ENCODE measurements at regions not wholly inside any gene's neighbourhood (a gene's known extent, or its start where the extent isn't known, plus 50 kb on each side); places are given as distances from the start of the nearest gene placed in this dataset.
A peak's percentile ranks its signal among the peaks of the same experiment; 100 is the strongest.
"Not testable (repeated sequence)": the region's sequence is repeated elsewhere in the genome, so short reads cannot be mapped to it uniquely, and the experiment has no call there.

DNA sequence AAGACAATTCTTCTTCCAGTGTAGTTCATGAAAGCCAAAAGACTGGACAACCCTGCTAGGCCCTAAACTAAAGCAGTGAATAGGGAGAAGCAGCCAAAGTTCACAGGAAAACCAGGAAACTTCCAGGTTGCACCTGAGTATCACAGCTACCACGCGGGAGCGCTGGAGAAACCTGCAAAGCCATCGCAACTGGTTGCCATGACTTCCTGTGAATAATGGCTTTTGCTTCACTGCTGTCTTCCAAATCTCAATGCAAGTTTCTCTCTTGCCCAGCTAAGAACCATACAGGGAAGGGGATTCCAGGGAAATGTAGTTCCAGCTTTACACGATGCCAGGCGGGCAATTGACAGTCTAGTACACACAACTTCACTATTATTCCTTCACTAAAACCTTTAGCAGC lies 114.1 kb downstream of the GXYLT1 start:
- intact Hi-C loops (cut with micrococcal nuclease): no loop called here
- DNase-seq (no peak), ATAC-seq (no peak)

DNA sequence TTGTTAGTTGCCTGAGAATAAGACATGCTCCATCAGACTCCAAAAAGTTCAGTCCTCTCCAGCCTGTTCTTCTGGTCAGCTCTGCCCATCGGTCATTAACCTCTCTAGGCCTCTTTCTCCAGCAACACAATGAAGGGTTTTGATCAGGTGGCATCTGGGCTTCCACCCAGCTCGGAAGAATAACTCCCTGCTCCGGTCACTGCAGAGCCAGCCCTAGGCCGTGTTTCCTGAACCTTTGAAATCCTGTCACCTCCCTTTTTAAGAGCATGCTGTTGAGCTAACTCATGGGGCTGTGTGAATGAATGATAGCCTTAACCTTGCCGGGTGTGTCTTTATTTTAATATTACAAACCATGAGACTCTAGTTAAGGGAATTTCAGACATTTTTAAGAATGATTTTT lies 117.1 kb downstream of the GXYLT1 start:
- DNase-seq: no peak
- ATAC-seq: no peak
- intact Hi-C loops (cut with micrococcal nuclease): no loop called here

GRCh38 chr12:42024495-42024830 lies 120.2 kb downstream of the GXYLT1 start:
- no peak for DNase-seq
- intact Hi-C loops (cut with micrococcal nuclease): loop anchor here (5.0 kb wide), 1 partner anchor 1077 kb away; no protein-coding TSS in a partner anchor
- ATAC-seq: no peak

DNA sequence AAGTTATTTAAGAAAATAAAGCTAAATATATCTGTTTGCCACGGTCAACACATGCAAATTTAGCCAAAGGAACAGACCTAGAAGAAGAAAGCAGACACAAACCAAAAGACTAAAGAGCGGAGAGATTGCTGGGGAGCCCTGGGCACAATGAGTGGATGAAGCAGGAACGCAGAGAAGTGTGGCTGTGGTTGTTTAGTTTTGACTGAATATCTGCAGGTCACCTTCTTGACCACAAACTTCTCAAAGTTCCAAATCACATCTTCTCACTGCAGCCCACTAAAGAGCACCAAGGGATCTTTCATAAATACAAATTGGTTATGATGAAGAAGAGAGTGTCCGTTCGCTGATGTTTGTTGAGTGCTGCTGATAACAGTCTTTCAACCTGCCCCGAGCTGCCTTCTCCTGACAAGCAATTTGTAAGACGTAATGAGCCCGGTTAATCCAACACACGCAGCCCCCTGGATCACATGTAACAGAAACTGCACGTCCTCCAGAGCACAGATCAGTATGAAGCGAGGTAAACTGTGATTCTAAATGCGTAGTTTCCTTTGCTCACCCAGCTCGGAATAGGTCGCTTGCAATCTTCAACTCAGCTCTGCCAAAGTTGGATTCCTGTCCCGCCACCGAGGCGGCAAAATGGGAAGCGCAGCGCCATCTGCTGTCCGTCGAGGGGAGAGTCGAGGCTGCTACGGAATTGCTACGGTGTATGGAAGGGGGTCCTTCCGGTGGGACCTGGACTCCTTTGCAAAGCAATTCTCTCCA lies 120.8 kb downstream of the GXYLT1 start:
- intact Hi-C loops (cut with micrococcal nuclease): loop anchor here (5.0 kb wide), 1 partner anchor 1077 kb away; no protein-coding TSS in a partner anchor

GRCh38 chr12:42021937-42022336 lies 122.7 kb downstream of the GXYLT1 start:
- intact Hi-C loops (cut with micrococcal nuclease): loop anchor here (5.0 kb wide), 1 partner anchor 1075 kb away; no protein-coding TSS in a partner anchor
- ATAC-seq, DNase-seq: not testable (repeated sequence)

More for the DNA sequence above, 120.8 kb downstream of the GXYLT1 start:
- ATAC-seq (peak; percentile 93), DNase-seq (peak; percentile 83)

GRCh38 chr12:42021469-42021868 lies 123.2 kb downstream of the GXYLT1 start:
- DNase-seq (no peak), ATAC-seq (no peak)
- intact Hi-C loops (cut with micrococcal nuclease): loop anchor here (5.0 kb wide), 1 partner anchor 1074 kb away; no protein-coding TSS in a partner anchor

DNA sequence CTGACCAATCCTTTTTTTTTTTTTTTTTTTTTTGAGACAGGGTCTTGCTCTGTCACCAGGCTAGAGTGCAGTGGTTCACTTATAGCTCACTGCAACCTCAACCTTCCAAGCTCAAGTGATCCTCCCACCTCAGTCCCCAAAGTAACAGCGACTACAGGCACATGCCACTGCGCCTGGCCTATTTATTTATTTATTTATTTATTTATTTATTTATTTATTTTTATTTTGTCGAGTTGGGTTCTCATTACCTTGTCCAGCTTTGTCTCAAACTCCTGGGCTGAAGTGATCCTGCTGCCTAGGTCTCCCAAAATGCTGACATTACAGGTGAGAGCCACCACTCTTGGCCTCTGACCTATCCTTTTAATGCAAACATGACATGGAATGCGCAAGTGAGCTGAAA lies 124.4 kb downstream of the GXYLT1 start:
- ATAC-seq (no peak), DNase-seq (no peak)
- intact Hi-C loops (cut with micrococcal nuclease): loop anchor here (5.0 kb wide), 1 partner anchor 1073 kb away; no protein-coding TSS in a partner anchor

DNA sequence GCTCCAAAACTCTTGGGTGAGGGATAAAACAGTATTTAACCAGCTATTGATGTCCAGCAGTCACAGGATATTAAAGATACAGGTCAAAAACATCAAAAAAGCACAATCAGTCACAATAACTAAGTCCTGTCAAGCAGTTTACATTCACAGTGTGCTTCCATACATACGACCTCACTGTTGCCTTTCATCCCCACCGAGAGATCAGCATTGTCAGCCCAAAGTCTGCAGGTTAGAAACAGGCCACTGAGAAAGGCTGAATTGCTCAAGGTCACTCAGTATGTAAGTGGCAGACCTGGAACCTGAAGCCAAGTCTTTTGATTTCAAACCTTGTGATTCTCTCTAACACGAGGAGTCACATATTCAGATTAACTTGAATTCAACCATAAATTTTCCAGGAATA lies 124.9 kb downstream of the GXYLT1 start:
- intact Hi-C loops (cut with micrococcal nuclease): loop anchor here (5.0 kb wide), 1 partner anchor 1072 kb away; no protein-coding TSS in a partner anchor

GRCh38 chr12:42017051-42017450 lies 127.6 kb downstream of the GXYLT1 start:
- intact Hi-C loops (cut with micrococcal nuclease): no loop called here
- no peak for ATAC-seq
- DNase-seq: no peak

More for the DNA sequence above, 124.9 kb downstream of the GXYLT1 start:
- DNase-seq (no peak), ATAC-seq (no peak)

DNA sequence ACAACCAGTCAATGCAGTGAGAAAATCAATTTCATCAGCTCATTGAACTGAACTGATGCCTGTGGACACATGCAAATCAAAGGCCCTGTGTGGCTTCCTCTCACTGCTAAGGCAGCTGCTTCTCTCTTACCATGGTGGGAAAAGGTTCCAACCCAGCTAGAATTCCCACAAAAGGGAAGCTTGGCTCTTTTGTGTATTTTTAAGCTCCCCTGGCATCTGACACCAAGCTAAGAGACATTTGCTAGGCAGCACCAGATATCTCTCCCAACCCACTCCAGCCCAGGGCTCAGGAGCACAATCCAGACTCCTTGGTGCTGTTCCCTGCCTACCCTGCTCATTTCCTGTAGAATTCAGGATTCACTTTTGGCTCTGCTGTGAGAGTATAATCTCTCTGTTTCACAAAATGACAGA lies 129.6 kb downstream of the GXYLT1 start:
- intact Hi-C loops (cut with micrococcal nuclease): no loop called here
- no peak for DNase-seq
- no peak for ATAC-seq

DNA sequence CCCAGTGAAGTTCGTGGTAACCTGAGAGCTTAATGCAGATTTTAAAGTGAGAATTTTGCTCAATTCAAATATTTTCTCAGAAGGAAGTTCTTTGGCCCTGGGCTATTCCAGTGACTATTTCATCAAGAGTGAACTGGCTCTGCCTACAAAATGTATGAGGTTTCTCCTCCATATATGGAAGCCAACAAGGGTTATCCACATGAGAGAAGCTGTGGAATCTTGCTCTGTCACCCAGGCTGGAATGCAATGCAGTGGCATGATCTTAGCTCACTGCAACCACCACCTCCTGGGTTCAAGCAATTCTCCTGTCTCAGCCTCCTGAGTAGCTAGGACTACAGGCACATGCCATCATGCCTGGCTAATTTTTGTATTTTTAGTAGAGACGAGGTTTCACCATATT lies 132.2 kb downstream of the GXYLT1 start:
- ATAC-seq; intact Hi-C loops (cut with micrococcal nuclease); DNase-seq: not testable (repeated sequence)

DNA sequence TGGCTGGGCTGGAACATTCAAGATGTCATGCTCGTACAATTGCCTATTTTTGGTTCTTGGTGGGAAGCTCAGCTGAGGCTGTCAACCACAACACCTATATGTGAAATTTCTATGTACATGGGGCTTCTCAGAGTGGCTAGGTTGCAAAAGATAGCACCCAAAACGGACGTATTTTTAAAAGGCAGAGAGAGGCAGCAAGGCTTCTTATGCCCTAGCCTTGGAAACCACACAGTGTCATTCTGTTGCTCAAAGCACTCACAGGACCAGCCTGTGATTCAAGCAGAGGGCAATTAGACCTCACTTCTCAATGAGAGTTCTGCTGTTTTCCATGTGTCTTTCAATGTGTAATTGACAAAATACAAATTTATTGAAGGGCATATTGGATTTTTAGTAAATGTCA lies 134.0 kb downstream of the GXYLT1 start:
- DNase-seq (no peak), ATAC-seq (no peak)
- intact Hi-C loops (cut with micrococcal nuclease): no loop called here

DNA sequence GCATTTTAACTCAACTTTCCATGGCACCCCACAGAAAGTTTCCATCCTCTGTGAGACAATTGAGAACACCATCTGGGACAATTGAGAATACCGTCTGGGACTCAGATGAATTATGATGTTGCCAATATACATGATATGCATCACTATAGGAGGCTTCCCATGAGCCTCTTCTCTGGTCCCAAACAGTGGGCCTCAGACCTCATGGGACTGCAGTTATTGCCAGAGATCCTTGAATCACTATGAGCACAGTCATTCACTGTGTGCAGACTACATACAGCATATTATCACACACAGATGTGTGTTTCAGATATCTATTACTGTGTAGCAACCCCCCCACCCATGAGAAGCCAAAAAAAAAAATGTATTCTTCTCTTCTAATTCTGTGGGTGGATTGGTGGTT lies 134.4 kb downstream of the GXYLT1 start:
- ATAC-seq: no peak
- intact Hi-C loops (cut with micrococcal nuclease): no loop called here
- no peak for DNase-seq

DNA sequence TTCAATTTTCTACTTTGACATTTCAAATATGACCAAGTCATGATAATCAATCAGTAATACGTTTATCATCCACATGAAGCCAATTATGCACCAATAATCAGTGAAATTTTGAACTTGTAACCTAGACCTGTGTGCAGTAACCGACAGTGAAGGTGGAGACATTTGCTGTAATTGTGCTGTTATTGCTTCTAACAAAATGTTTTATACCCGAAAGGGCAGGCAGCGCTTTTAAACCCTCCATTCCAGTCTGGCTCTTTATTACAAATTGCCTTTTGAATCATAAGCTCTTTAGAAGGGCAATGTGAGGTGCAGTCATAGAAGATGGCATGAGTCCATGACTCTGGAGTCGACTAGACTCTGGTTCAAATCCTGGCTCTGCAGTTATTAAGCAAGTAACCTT lies 135.7 kb downstream of the GXYLT1 start:
- ATAC-seq (no peak), DNase-seq (no peak)
- intact Hi-C loops (cut with micrococcal nuclease): no loop called here

GRCh38 chr12:42003031-42003430 lies 141.6 kb downstream of the GXYLT1 start:
- ATAC-seq (no peak), DNase-seq (no peak)
- intact Hi-C loops (cut with micrococcal nuclease): no loop called here

DNA sequence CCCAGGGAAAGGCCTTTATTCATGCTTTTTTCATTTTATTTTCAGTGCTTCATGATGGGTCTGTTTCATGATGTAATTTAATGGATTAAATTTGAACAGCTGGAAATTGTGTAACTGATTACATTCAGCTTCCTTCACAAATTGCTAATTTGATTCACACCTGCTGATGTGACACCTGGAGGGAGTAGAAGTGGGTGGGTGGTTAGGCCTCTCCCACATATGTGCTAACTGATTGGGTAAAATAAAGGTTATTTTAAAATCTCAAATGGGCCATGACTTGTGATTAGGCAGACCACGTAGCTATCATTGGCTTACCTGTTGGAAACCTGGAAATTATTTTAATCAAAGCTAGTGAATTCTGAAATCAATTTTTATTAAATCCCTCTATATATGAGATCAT lies 142.1 kb downstream of the GXYLT1 start:
- intact Hi-C loops (cut with micrococcal nuclease): no loop called here
- ATAC-seq (no peak), DNase-seq (no peak)

GRCh38 chr12:41998436-41998835 lies 146.2 kb downstream of the GXYLT1 start:
- DNase-seq (no peak), ATAC-seq (no peak)
- intact Hi-C loops (cut with micrococcal nuclease): no loop called here

GRCh38 chr12:41993283-41993682 lies 151.4 kb downstream of the GXYLT1 start:
- intact Hi-C loops (cut with micrococcal nuclease): no loop called here
- ATAC-seq (no peak), DNase-seq (no peak)

DNA sequence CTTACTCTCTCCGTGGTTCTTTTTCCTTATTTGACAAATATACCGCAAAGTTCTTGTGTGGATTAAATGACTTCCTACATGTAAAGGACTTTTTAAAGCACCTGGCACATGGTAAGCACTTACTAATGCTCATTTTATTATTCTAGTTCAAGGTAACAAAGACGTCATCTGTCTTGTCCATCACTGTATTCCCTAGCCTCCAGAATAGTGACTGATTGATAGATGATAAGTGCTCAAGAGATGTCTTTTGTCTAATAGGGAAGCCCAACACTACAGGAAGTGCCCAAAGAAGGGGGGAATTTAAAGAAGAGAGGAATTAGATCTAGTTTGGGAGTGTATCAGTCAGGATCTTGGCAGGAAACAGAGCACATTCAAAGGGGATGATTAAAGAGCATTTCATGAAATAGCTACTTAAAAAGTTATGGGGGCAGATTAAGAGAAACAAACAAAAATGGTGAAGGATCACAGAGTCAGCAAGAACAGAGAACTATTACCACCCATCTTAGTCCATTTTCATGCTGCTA lies 151.9 kb downstream of the GXYLT1 start:
- intact Hi-C loops (cut with micrococcal nuclease): no loop called here
- ATAC-seq (no peak), DNase-seq (no peak)

GRCh38 chr12:41992022-41992421 lies 152.7 kb downstream of the GXYLT1 start:
- no peak for DNase-seq
- intact Hi-C loops (cut with micrococcal nuclease): no loop called here
- ATAC-seq: no peak

GRCh38 chr12:41988715-41989114 lies 156.0 kb downstream of the GXYLT1 start:
- intact Hi-C loops (cut with micrococcal nuclease): no loop called here
- no peak for ATAC-seq

More at GRCh38 chr12:41988715-41989114, 156.0 kb downstream of the GXYLT1 start:
- no peak for DNase-seq
